NCI-H2029 (cell line): ENCODE measurements at regions not wholly inside any gene's neighbourhood (a gene's known extent, or its start where the extent isn't known, plus 50 kb on each side); places are given as distances from the start of the nearest gene placed in this dataset.
"Not testable (repeated sequence)": the region's sequence is repeated elsewhere in the genome, so short reads cannot be mapped to it uniquely, and the experiment has no call there.

Experiments
- DNase-seq: peaks from one replicate; lab custom pipeline; 2025; lab: John Stamatoyannopoulos, UW

DNA sequence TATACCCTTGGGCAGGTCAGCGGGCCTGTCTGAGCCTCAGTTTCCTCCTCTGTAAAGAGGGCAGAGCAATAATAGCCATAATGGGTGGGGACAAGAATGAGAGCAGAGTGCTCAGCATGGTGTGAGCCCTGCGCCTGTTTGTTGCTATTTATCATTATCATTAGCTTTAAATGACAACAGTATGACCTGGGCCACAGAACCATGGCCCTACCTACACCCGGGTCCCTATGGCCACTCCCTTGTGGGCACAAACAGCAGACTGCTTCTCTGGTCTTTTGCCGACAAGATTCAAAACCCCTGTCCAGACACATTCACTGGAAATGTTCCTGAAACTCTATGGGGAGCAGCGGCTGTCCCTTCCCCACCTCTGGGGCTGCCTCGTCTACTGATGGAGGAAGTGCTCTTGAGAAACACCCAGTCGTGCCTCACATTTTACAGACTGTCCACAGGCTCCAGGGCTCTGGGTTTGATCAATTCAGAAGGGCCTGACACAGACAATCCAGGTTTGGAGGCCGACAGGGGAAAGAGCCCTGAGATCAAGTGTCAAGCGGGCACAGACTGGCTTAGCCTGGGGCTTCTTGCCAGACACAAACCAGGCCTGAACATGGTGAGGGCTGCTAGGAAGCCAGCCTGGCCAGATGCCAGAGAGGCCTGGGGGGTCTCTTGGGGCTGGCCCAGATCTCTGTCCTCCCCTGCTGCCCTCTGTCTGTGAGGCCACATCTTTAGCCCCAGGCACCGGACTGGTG lies 112.5 kb upstream of the CD82 start:
- DNase-seq: no peak

DNA sequence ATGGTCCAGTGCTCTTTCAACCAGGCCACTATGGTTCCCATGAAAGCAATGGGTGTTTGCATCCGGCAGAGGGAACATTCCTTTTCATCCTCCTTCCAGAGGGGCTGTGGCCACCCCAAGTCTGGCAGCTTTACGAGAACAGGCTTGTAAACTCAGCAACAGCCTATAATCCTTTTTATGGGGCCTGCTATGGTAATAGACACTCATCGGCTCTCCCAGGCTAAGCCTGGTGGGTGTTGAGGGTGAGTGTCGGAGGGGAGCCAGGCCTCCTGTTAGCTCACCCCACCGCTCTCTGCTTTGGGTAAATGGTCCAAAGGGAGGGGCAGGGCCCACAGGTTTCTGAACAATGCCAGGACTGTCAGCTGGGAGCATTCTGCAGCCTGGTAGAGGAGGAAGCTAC lies 111.6 kb upstream of the CD82 start:
- no peak for DNase-seq

DNA sequence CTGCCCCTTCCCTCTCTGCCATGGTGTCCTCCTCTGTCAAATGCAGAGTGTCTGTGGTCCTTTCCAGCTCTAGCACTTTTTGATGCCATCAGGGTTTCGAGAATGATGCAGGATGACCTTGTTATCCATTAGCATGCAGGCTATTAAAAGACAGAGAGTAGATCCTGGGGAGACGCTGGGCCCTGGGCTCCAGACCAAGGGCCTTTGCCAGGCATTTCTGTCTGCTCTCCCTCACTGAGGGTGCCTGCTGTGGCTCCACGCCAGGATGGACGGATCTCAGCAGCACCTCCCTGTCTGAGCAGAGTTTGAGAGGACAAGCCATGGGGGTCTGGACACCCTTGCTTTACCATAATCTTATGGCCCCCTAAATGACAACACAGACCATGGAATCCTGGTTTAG lies 110.8 kb upstream of the CD82 start:
- DNase-seq: no peak

DNA sequence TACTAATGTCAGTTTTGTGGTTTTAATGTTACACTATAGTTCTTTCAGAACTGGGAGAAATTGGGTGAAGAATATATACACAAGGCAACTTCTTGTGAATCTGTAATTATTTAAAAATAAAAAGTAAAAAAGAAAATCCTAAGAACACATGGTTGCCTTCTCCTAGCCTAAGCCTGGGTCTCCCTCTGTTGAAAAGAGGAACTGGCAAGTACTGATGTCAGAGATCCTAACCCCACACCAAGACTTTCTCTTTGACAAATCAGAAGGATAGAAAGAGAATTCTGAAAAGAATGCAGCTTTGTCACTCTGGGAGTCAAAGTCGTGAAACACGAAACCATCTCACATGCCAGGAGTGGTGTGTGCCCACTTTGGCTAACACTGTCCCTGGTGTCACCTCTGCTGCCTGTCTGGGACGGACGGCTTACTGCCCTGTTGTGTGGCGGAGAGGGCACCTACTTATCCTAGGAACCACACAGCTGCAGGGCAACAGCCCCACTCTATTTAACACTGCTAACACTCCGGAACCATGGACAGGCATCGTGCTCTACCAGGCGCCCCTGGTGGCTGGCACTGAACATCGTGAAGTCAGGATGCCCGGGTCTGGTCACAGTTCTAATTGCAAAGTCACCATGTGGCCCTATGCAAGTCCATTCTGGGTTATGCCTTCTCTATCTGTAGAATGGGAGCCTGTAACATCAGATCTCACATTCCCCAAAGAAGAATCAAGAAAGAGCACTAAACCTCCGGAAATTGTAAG lies 108.7 kb upstream of the CD82 start:
- DNase-seq: no peak

DNA sequence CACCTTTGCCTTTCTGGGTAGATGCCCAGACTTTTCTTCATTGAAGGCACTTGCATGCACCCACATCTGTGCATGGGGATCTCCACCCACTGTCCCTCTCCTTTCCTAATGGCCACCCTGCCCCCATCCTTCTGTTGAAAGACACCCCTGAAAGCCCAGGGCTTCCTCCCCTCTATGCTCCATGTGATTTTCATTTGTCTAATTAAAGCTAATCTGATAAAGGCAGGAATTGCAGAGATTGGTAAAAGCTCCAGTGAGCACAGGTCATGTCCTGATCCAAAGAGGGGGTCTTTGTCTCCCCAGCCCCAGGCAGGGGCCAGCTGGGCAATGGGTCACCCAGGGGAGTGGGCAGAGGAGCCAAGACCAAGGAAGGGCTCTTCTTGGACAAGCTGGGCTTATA lies 107.6 kb upstream of the CD82 start:
- no peak for DNase-seq

DNA sequence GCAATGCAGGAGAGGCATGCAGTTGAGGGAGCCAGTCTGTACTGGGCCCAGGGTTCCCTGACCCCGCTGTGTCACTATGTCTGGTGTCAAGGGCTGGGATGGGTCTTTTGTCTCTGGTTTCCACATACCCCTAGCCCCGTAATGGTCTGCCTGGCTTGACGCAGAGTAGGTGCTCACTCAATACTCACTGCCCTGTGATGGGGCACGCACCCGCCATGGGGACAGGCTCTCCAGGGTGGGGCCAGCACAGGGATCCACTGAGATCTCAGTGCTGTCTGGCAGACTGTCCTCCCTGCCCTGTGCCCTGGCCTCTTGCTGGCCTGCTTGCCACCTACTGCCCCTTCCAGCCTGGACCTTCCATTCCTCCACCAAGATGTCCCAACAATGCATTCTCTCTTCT lies 101.7 kb upstream of the CD82 start:
- no peak for DNase-seq

DNA sequence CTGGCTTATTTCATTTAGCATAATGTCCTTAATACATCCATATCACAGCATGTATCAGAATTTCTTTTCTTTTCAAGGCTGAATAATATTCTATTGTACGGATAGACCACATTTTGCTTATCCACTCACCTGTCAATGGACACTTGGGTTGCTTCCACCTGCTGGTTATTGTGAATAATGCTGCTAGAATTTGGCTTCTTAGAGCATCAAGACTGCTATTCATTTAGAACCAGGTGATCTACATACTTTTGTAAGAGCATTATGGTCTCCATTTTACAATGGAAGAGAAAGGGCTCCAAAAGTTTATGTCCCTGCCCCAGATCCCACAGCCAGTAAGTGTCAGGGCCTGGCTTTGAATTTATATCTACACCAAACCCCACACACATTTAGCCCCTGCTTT lies 100.7 kb upstream of the CD82 start:
- no peak for DNase-seq

DNA sequence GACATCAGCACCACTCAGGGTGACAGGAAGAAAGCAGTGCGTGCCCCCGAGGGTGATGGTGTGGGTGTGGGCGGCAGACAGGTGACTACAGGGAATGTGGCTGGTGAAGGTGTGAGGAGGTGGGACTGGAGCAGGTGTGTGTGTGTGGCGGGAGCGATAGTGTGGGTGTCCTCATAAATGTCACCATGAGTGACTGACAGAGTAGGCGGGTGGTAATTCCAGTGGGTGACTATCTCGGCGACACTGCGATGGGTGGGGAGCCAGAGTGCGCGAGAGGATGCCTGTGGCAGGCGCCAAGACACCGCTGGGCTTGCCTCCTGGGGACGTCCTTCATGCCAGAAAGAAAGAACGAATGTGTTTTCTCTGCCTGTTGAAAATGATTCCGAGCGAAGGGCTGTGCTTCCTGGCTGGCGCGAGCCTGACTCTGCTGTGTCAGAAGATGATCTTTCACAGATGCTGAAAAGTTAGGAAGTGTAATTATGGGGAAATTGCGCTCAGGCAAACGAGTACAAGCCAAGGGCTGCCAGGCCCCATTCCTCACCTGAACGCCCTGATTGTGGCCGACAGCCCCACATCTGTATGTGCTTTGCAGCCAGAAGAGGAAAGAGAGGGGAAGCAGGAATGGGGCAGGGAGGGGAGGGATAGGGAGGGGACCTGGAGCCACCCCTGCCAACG lies 98.8 kb upstream of the CD82 start:
- DNase-seq: no peak

DNA sequence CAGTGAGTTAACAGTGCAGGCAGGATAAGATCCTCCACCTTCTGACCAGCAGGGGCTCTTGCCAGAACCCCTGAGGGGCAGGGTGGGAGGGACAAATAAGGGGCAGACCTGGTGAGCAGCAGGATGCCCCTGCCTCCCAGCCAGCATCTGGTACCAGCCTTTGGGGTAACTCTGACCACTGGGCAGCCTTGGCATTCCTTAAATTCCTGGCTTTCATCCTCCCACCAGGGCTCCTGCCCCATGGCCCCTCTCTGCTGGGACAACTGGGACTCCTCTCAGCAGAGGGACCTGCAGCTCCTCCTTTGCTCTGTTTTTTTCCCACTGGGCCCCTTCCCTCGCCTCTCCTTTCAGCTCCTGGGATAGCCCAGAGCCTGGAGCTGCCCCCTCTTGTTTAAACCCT lies 98.0 kb upstream of the CD82 start:
- DNase-seq: no peak

DNA sequence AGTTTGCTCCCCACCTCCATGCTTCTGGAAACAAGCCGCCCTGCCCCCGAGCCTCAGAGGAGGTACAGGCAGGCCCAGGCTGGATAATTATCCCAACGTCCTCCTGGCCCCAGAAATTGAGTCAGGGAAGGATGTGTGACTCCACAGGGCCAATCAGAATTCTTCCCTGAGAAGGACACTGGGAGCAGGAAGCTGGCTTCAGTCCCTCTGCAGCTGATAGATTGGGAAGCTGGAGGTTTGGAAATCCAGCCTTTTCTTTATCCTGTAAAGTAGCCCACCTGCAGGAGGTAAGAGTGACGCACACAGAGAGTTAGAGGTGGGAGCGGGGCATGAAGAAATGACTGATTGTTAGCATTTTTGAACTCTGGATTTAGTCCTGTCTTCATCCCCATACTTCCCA lies 97.5 kb upstream of the CD82 start:
- no peak for DNase-seq

DNA sequence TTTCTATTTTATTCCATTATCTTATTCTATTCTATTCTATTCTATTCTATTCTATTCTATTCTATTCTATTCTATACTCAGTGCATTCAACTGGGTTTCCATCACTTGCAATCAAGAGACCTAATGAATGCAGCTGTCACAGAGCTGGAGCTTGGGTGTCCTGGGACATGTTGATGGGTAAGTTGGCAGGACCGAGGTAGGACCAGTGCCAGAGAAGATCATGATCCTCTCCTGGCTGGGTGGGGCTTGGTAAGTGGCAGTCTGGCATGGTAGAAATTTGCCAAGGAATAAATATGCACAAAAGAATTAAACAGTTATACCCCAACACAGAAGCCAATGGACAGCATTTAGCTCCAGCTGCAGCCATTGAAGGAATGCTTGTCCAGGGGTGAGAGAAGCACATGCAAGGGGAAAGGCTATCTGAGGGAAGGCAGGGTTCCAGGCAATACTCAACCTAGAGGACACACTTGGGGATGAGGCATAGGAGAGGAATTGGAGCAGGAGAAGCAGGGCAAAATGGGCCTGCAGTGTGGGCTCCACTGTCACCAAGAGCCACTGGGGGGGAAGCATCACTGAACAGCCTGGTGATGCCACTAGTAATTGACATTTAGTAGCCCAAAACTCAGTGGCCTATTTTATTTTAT lies 97.0 kb upstream of the CD82 start:
- no peak for DNase-seq

DNA sequence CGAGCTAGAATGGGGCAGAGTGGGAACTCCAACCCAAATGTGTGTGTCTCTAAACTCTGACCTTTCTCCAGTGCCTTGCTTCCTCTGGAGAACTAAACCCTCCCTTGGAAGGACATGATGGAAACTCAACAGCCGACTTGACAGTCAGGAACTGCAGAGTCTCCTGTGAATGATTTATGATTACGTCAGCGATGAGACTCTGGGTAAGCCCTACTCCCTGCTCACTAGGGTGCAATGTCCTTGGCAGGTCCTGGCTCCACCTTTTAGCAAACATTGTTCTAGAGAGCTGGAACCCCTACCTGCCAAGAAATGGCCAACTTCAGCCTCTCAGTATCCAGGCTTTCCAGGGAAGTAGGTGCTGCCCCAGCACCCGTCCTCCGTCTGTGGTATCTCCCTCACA lies 96.1 kb upstream of the CD82 start:
- no peak for DNase-seq

DNA sequence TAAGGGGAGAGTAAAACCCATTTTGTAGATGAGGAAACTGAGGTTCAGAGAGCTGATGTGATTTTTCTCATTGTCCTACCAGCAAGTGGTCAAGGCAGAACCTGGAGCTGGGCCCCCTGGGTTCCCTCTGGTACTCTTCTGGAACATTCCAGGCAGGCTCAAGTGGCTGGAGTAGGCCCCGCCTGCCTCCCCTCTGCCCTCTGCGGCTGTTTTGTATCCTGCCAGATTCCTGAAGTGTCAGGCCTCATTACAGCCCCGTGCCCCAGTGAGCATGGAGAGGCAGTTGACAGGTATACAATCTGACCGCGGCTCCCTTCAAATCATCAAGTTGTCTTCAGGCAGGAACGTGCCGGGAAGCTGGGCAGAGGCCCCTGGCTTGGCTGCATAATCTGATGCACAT lies 94.6 kb upstream of the CD82 start:
- no peak for DNase-seq

DNA sequence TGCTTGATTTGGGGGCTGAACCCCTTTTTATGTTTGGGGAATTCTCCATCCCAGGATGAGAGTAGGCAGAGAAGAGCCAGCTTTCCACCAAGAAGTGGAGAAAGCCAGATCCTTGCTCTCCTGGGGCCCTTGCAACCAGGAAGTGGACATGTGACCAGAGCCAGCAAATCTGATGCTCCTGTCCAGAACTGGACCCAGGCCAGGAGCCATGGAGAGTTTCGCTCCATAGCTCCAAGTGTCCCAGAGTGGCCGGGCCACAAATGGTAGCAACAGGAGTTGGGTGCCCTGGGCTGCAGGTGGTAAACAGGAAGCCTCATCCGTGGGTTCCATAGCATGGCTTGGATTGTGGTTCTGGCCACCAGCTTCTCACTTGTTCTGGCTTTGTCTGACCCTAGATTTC lies 93.9 kb upstream of the CD82 start:
- no peak for DNase-seq

DNA sequence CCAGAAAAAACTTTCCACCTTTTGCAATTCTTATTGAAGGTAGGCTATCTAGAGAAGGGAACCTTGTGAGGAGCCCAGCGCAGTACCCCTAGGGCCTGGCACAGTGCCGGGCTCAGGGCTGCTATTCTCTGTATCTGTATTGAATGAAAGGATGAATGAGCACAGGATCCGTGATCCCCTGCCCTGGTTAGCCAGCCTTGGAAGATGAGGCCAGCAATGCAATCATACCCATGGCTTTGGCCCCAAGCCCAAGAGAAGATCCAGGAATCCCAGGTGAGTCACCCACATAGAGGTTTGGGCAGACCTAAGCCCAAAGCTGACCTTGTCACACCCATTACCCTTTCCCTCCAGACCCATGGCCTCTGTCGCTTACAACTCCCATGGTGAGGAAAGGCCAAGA lies 92.5 kb upstream of the CD82 start:
- no peak for DNase-seq

DNA sequence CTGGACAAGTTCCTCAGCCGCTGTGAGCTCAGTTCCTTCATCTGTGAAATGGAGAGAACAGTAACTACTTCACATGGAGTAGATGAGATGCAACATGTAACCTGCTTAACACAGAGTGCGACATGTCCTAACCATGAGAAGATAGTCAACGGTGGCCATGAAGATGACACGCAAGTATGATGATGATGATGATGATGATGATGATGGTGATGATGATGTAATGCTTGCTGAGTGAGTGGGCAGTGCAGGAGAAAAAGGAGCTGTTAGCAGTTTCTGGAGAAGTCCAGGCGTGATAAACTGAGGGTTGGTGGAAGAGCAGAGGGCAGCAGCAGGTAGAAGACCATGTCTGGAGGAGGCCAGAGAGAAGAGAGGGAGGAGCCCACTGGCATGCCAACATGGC lies 90.8 kb upstream of the CD82 start:
- DNase-seq: no peak

DNA sequence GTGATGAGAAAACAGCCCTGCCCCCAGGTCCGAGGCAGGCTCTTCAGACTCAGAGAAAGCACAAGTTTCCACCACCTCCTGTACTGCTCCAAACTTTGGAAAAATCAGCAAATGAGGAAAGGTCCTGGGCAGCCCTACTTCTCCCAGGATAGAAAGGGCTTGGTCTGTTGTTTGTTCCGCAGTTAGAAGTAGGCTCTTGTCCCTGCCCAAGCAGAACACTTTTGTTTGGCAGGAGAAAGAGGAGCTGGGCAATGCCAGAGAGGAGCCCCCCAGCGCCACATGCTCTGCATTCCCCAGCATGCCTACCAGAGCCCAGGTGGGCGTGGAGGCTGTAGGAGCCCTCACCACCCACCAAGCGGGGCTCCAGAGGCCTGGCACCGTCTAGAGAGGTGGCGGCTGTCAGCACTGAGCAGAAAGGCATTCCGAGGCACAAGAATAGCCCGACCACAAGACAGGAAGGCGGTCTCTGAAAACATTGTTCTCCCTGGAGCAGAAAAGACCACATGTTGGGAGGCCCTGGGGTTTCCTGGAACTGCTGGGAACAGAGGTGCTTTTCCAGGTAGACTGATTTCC lies 90.3 kb upstream of the CD82 start:
- DNase-seq: no peak

DNA sequence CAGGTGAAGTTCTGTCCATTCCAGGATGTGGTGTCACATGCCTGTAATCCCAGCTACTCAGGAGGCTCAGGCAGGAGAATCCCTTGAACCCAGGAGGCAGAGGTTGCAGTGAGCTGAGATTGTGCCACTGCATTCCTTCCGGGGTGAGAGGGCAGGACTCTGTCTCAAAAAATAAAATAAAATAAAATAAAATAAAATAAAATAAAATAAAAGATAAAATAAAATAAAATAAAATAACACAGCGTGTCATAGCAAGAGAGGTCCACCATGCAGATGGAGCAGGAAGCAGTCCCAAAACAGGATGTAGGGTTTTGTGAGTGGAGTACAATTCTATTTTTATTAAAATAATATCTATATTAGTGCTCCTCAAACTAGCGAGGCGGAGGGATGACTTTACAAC lies 83.1 kb upstream of the CD82 start:
- not testable (repeated sequence) for DNase-seq

DNA sequence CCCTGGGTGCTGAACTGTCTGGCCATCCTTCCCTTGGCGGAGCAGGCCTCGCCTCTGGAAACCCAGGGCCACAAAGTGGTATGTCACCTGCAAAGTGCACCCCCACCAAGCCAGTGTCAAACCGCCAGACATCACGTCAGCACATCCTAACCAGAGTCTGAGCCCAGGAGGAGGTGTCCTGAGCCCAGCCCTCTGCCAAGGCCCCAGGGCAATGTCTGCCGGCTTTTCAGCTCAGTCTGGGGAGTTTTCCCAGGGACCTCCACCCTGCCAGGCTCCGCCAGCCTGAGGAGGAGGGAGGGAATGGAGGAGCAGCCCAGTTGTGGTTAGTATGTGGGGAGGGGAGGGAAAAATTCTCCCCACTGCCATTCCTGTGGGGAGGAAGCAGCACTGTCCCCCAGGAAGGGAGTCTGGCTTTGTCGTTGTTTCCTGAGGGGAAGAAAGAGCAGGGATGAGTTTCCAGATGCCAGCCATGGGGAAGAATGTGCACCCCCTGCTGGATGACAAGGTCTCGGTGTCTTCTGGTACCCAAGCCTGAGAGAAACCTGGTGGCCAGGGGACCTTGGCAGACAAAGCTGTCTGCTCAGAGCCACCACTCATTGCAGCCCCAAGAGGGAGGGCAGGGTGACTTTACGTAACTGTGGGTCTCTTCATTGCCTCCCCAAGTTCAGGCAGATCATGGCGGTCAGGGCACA lies 81.4 kb upstream of the CD82 start:
- no peak for DNase-seq

DNA sequence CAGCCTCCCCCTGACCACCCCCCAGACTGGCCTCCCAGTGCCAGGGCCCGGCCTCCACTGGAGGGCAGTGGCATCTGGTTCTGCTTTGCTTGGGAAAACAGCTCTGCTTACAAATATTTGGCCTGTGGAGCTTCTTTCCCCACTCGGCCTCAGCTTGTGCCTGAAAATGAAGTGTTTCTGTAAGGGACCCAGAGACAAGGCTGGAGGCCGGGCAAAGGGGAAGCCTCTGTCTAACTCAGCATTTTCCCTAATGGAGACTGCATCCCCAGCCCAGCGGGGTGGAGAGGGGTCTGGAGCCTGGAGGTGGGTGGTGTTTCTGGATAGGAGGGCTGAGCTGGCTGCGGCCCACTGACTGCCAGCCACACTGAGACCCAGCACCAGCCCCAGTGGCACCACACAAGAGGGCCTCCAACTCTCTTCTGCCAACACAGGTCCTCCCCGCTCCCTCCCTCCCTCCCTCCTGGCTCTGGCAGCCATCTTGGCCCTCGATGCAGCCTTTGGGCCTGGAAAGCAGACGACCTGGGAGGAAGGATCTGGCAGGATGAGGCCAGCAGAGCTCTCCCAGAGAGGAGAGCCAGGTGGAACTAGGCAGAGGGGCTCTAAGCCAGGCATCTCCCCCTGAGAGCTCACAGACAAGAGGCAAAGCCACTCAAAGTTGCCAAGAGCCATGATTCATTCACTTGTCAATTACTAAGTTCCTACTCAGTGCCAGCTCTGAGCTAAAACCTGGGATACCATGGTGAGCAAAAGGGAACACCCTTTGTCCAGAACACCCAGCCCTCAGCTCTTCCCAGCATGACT lies 77.1 kb upstream of the CD82 start:
- no peak for DNase-seq

DNA sequence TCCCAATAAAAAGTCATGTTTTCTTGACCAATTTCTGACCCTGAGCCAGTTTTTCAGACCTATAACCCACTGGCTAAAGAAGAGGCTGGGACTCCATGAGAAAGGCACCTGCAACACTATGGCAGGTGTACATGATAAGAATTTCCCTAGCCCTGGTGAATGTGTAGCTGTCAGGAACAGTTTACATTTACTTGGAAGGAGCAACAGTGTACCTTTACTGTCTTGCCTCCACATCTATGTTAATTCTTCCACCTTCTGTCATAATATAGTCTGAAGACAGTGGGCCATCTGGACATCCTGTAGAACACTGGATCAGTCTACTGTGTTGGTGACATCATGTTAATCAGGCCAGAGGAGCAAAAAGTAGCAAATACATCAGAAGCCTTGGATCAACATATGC lies 72.1 kb upstream of the CD82 start:
- no peak for DNase-seq
